ENCODE measurements at regions not wholly inside any gene's neighbourhood (a gene's known extent, or its start where the extent isn't known, plus 50 kb on each side); places are given as distances from the start of the nearest gene placed in this dataset.
"Not testable (repeated sequence)": the region's sequence is repeated elsewhere in the genome, so short reads cannot be mapped to it uniquely, and the experiment has no call there.

DNA sequence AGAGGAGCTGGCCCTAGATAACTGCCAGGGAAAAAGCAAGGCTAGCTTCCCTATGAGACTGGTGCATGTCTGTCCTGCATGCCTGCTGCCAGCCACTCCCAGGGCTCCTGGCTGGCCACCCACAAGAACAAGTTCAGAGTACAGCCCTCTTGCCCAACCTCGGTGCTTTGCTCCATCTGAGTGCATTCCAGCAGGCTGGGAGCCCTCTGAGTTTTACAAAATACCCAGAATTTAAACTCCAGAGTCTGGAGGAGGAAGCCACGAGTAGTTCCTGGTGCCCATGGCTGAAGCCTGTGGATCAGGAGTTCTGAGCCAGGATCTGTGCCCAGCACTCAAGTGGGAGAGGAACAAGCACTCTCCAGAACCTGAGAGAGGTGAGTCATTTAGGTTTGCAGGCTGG is 111.6 kb downstream of the MAGEE2 start:
- DNase-seq, result no peak

DNA sequence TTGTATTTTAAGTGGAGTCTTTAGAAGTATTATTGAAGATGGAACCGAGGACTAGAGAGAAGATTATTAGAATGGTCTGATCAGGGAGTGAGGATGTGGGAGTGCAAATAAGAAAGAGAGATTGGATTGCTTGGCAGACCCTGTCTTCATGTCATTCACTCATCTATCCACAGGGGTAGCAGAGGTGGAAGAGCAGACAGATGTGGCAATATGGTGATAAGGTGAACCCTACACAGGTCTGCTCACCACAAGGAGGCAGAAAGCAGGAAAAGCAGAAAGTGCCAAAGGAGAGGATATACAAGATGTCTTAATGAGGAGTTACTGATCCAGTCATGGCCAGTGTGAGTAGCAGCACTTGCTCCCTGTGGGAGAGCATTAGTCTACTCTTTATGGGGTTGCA is 129.4 kb downstream of the MAGEE2 start:
- DNase-seq, result no peak

DNA sequence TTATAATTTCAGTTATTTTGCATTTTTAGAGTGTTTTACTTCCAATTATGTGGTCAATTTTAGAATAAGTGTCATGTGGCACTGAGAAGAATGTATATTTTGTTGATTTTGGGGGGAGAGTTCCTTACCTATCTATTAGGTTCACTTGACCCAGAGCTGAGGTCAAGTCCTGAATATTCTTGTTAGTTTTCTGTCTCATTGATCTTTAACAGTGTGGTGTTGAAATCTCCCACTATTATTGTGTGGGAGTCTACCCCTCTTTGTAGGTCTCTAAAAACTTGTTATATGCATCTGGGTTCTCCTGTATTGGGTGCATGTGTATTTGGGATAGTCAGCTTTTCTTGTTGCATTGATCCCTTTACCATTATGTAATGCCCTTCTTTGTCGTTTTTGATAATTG is 127.0 kb upstream of the ZDHHC15 start:
- no peak for DNase-seq

DNA sequence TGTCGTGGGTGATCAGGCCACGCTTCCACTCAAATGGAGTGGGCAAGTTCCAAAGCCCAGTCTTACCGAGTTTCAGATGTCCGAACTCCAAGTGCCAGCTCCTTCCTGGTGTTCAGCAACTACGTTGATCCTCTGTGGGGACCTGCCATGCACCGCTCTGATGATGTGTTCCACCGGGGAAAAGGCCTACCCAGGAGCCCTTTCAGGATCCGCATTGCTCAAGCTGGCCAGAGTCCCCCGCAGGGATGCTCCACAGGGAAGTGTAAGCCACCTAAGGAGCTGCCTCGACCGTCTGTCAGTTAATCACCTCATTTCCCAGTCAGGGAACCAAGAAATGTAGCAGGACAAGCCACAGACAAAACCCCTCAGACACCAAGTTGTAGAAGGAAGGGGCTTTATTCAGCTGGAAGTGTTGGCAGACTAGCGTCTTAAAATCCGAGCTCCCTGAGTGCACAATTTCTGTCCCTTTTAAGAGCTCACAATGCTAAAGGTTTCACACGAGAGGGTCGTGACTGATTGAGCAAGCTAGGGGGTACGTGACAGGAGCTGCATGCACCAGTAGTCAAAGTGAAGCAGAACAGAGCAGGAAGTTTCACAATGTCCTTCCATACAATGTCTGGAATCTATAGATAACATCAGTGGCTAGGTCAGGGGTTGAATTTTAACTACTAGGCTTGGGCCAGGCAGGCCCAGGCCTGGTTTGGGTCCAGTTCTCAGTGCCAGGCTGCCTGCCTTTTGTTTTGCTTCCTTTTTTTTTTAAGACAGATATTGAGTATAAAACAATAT is 126.2 kb upstream of the ZDHHC15 start:
- DNase-seq, result no peak

DNA sequence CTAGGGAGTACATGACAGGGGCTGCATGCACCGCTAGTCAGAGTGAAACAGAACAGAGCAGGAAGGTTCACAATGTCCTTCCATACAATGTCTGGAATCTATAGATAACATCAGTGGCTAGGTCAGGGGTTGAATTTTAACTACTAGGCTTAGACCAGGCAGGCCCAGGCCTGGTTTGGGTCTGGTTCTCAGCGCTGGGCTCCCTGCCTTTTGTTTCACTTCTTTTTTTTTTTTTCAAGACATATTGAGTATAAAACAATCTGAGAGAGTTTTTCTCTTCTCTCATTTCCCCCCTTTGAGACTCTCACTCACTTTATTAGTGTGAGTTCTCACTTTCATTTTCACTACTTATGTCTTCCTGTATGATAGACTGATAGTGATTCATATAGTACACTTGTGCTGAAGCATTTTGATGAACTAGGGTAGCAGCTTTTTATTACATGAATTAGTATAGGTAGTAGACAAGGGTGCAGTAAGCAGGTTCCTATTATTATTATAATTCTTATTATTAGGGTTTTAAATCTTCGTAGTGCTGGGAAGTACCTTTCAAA is 120.0 kb upstream of the ZDHHC15 start:
- DNase-seq, result peak in 1 of 5 experiments; percentile 48

DNA sequence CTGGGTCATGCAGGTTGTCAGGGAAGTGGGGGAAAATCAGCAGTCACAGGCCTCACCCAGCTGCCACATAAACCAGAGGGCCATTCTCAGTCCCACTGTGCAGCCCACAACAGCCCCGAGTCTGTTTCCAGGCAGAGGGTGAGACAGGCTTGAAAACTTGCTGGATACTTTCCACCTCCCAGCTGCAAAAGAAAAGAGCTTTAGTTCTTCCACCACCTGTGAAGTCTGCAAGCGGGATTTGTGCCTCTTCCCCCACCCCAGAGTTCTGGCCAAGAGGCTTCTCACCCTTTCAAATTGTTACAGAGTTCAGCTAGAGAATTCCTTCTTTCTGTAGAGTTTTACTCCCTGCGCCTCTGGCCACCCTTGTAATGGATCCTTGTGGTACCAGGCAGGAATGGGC is 115.5 kb upstream of the ZDHHC15 start:
- DNase-seq, result no peak

DNA sequence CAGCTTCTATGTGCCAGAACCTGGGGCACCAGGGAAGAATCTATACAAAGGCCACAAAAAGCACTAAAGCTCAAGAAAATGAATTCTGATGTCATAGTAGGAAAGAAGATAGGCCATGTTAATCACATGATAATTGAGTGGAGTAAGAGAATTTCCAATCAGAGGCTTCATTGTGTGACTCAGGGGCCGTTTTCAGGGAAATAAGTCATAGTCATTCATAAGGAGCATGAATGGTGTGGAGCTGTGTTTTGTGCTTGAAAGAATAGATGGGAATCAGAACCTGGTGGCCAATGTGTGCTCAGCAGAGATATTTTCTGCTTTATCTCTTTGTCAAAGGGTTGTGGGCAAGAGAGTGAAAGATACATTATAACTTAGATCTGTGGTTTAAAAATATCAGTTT is 102.4 kb upstream of the ZDHHC15 start:
- DNase-seq, result no peak

DNA sequence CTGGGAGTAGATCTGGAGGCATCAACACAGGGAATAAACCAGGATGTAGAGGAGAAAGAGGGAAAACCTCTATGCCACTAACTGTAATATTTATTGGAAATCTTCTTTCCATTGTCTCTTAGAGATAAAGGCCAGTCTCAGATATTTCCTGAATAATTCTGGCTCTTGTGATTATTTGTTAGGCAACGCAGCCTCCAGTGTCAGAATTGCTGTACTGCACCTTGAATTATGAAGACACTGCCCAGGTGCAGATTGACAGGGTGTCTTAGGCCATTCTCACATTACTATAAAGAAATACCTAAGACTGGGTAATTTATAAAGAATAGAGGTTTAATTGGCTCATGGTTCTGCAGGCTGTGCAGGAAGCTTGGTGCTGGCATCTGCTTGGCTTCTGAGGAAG is 100.7 kb upstream of the ZDHHC15 start:
- DNase-seq, result no peak

DNA sequence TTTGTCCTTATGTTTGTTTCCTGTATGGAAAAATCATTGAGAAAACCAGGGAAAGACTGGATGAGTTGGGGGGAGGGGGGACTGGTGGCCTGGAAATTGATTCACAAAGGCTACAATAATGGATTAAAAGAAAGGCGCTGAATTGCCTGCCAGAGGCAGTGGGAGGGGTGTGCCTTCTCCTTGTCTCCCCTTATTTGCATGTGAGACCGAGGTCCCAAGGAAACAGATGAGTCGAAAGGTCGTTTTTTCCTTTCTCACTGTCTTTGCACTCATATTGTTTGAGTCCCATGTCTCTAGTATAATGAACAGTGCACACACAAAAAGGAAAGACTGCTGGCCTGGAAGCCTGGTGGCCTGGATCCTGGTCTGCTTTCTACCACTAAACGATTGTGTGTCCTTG is 86.6 kb upstream of the ZDHHC15 start:
- DNase-seq, result no peak

DNA sequence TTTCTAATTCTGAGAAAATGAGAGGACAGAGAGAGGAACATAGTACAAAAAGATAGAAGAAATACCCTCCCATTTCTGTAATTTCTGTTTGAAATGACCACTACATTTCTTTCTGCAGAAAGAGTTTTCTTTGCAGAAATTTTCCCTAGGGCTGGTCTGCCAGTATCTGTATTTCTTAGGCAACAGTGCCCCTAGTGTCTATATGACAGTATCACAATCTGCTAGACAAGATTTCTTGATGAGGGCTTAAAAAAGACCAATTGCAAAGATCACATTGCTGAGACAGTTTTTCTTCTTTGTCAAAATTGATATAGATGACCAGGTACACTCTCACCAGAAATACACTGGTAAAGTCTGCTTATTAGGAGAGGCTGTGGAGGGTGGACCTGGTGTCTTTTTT is 81.0 kb upstream of the ZDHHC15 start:
- peak in 1 of 5 experiments; percentile 4 for DNase-seq

DNA sequence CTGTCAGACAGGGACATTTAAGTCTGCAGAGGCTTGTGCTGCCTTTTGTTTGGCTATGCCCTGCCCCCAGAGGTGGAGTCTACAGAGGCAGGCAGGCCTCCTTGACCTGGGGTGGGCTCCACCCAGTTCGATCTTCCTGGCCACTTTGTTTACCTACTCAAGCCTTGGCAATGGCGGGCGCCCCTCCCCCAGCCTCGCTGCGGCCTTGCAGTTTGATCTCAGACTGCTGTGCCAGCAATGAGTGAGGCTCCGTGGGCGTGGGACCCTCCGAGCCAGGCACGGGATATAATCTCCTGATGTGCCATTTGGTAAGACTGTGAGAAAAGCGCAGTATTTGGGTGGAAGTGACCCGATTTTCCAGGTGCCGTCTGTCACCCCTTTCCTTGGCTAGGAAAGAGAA is 79.2 kb upstream of the ZDHHC15 start:
- not testable (repeated sequence) for DNase-seq

DNA sequence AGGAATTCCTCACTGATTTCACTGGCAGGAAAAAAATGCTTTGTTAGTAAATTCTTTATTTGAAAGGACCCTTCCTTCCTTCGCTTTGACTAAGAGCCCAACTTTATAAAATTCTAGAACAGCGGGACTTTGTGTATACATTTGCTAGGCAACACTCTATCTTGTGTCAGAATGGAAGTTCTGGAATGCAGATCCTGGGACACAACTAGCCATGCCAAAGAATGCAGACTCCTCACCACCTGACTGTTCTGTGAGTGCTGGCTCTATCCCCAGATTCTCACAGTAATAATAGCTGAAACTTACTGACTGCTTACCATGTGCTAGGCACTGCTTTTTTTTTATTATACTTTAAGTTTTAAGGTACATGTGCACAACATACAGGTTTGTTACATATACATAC is 73.3 kb upstream of the ZDHHC15 start:
- DNase-seq, result no peak

DNA sequence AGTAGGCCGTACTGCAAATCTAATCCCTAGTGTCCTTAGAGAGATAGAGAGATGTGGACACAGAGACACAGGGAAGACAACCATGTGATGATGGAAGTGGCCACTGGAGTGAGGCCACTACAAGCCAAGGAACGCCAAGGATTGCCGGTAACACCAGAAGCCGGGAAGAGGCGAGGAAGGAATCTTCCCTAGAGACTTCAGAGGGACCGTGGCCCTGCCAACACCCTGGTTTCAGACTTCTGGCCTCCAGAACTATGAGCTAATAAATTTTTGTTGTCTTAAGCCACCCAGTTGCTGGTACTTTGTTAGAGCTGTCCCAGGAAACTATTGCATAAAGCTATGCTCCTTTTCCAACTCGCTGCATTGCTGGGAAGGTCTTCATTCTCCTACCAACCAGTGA is 70.3 kb upstream of the ZDHHC15 start:
- not testable (repeated sequence) for DNase-seq

DNA sequence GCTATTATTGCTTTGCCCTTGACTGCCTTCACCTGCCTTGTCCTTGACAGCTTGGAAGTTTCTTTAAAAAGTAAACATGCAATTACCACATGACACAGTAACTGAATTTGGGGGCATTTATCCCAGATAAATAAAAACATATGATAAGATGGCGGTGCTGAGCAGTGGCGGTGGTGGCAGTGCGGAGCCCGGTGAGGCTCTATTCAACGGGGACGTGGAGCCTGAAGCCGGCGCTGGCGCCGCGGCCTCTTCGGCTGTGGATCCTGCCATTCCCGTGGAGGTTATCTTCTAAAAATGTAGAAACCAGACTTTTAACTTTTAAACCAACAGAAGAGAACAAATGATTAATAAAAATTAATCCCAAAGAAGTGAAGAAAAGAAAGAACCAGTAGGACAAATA is 59.7 kb upstream of the ZDHHC15 start:
- DNase-seq, result no peak
